ENCODE measurements at regions not wholly inside any gene's neighbourhood (a gene's known extent, or its start where the extent isn't known, plus 50 kb on each side); places are given as distances from the start of the nearest gene placed in this dataset.

DNA sequence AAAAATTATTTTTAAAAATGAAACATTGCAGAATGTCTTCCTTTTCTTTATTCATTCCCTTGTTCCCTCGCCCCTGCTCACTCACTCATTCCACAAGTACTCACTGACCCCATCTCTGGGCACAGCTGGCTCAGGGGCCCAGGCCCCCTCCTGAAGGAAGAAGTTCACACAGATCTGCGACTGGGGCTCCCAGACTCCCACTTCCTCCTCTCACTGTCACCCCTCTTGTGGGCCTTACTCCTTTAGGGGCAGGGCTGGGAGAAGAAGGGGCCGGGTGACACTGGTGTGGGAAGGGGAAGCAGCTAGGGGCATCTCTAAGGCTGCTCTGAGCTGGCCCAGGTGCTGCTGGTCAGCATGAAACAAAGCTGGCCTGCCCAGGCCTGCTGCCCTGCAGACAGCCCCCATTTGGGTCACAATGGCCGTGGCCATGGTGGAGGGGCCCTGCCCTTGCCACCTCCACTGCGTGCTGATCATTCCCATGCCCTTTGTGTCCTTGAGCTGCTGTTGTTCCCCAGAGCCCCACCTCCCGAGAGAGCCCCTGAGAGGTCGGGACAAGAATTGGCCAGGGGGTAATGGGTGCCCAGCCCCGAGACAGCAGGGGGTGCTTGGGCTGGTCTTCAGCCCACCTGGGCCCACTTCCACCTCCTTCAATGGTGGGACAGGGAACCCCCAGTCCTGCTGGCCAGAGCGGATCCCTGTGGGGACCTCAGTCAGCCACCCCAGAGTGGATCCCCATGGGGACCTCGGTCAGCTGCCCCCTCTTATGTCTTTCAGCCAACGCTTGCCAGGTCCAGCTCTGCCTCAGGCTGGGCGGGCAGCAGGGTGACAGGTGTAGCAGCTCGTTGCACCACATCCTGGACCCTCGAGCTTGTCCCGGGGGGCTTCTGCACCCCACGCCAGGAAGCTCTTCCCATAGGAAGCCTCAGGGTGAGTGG is 212.4 kb upstream of the C14orf180 start:
- Histone ChIP-seq H3K4me1 (ENCODE audit: control insufficient read depth, extremely low read depth, insufficient read depth, low read length) (no peaks in the 10 kb centered on the region), H3K4me2 (ENCODE audit: extremely low read depth, insufficient read depth, low read length) (no peak overlapping the region), H3K79me2 (ENCODE audit: control insufficient read depth, insufficient read depth, low read length) (no peaks in the 10 kb centered on the region), H3K4me3 (replicated peaks in 1 of 4; ENCODE audit: control extremely low read depth in 1 of 4, insufficient read depth in 1 of 4, low read depth in 3 of 4, low read length in 4 of 4) (no peak overlapping the region), H4K20me1 (ENCODE audit: control insufficient read depth, extremely low read depth, insufficient read depth, low read length) (no peaks in the 10 kb centered on the region), H3K27me3 (ENCODE audit: control insufficient read depth, insufficient read depth, low read length) (no peaks in the 10 kb centered on the region), H2AFZ (ENCODE audit: low read length) (no peak overlapping the region), H3K27ac (ENCODE audit: insufficient read depth, low read length) (no peak overlapping the region), H3K36me3 (ENCODE audit: control insufficient read depth, insufficient read depth, low read length) (no peaks in the 10 kb centered on the region), H3K9ac (ENCODE audit: insufficient read depth, low read length) (no peak overlapping the region), H3K9me3 (ENCODE audit: control insufficient read depth, insufficient read depth, low read depth, low read length) (no peaks in the 10 kb centered on the region)
- DNase-seq (ENCODE audit: low read depth in 2 of 2) = no peak
- no peak for TF ChIP-seq EZH2 (IDR thresholded peaks at IDR 0.05; ENCODE audit: low read length, missing control alignments)
- TF ChIP-seq, protein P1, sequence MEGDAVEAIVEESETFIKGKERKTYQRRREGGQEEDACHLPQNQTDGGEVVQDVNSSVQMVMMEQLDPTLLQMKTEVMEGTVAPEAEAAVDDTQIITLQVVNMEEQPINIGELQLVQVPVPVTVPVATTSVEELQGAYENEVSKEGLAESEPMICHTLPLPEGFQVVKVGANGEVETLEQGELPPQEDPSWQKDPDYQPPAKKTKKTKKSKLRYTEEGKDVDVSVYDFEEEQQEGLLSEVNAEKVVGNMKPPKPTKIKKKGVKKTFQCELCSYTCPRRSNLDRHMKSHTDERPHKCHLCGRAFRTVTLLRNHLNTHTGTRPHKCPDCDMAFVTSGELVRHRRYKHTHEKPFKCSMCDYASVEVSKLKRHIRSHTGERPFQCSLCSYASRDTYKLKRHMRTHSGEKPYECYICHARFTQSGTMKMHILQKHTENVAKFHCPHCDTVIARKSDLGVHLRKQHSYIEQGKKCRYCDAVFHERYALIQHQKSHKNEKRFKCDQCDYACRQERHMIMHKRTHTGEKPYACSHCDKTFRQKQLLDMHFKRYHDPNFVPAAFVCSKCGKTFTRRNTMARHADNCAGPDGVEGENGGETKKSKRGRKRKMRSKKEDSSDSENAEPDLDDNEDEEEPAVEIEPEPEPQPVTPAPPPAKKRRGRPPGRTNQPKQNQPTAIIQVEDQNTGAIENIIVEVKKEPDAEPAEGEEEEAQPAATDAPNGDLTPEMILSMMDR (conservative IDR thresholded peaks at IDR 0.05 in 1 of 2, IDR thresholded peaks at IDR 0.05 in 1 of 2; ENCODE audit: low read depth in 1 of 2, low read length in 2 of 2) = no peak

DNA sequence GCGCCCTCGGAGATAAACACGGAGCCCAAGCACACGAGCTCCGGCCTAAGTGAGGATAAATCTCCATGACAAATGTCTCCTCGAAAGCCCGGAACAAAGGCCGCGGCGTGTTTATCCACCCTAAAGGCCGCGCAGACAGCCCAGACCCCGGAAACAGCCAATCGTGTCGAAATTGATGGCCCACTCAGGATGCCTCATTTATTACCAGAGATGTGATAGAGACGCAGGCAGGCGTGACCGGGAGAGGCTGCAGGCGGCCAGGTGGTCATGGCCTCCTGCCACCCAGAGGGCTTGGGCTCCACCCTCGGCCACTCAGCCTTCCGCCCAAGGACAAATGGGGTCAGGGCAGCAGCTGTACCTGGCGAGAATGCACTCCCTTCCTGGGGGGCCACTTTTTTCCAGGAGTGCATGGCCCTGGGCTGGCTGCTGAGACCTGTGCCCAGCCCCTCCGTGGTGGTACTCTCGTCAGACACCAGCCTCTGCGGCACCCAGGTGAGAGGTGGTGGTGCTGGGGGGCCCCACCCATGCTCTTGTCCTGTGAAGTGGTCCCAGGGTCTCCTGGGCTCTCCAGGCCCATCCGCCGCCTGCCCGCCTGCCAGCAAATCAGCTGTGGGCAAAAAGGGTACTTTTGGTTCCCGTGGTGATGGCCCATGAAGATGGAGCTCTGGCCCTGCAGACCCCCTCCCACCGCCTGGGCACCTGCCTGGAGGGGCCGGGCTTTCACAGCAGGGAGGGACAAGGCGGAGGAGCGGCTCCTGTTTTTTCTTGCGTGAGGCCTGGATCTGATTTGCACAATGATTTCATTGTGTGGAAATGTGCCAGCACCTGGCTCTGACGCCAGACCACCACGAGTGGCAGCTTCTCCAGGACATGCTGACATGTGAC is 211.5 kb upstream of the C14orf180 start:
- Histone ChIP-seq H3K9ac (ENCODE audit: insufficient read depth, low read length) (no peak overlapping the region), H3K27ac (ENCODE audit: insufficient read depth, low read length) (no peak overlapping the region)
- TF ChIP-seq, protein P1 (conservative IDR thresholded peaks at IDR 0.05 in 1 of 2, IDR thresholded peaks at IDR 0.05 in 1 of 2; ENCODE audit: low read depth in 1 of 2, low read length in 2 of 2) = no peak
- no peak for TF ChIP-seq EZH2 (IDR thresholded peaks at IDR 0.05; ENCODE audit: low read length, missing control alignments)

DNA sequence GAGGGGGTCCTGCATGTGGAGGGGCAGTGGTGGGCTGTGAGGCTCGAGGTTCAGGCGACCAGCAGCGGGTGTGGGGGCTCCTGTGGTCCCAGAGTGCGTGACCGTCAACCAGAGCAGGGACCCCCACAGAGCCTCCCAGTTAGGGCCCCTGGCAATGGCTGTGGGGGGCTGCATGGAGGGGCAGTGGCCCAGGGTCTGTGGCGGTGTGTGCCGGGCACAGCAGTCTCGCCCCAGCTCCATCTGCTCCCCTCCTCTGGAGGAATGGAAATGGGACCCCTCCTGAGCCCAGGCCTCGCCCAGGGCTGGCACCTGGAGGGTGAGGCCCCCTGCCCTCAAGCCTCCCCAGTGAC is 210.8 kb upstream of the C14orf180 start:
- H3K9ac ChIP-seq (ENCODE audit: insufficient read depth, low read length) = no peak overlapping the region
- no peak overlapping the region for H3K4me2 ChIP-seq (ENCODE audit: extremely low read depth, insufficient read depth, low read length)
- H3K9me3 ChIP-seq (ENCODE audit: control insufficient read depth, insufficient read depth, low read depth, low read length) = no peaks in the 10 kb centered on the region
- H4K20me1 ChIP-seq (ENCODE audit: control insufficient read depth, extremely low read depth, insufficient read depth, low read length) = no peaks in the 10 kb centered on the region
- H3K79me2 ChIP-seq (ENCODE audit: control insufficient read depth, insufficient read depth, low read length) = no peaks in the 10 kb centered on the region
- H3K27me3 ChIP-seq (ENCODE audit: control insufficient read depth, insufficient read depth, low read length) = no peaks in the 10 kb centered on the region
- no peaks in the 10 kb centered on the region for H3K36me3 ChIP-seq (ENCODE audit: control insufficient read depth, insufficient read depth, low read length)
- H3K4me3 ChIP-seq (replicated peaks in 1 of 4; ENCODE audit: control extremely low read depth in 1 of 4, insufficient read depth in 1 of 4, low read depth in 3 of 4, low read length in 4 of 4) = no peak overlapping the region
- H3K27ac ChIP-seq (ENCODE audit: insufficient read depth, low read length) = no peak overlapping the region
- no peaks in the 10 kb centered on the region for H3K4me1 ChIP-seq (ENCODE audit: control insufficient read depth, extremely low read depth, insufficient read depth, low read length)
- TF ChIP-seq EZH2 (IDR thresholded peaks at IDR 0.05; ENCODE audit: low read length, missing control alignments) = no peak
- TF ChIP-seq, protein P1 (conservative IDR thresholded peaks at IDR 0.05 in 1 of 2, IDR thresholded peaks at IDR 0.05 in 1 of 2; ENCODE audit: low read depth in 1 of 2, low read length in 2 of 2) = no peak
- no peak for DNase-seq (ENCODE audit: low read depth in 2 of 2)
- no peak overlapping the region for H2AFZ ChIP-seq (ENCODE audit: low read length)

More for the DNA sequence above, 211.5 kb upstream of the C14orf180 start:
- no peaks in the 10 kb centered on the region for H4K20me1 ChIP-seq (ENCODE audit: control insufficient read depth, extremely low read depth, insufficient read depth, low read length)
- no peaks in the 10 kb centered on the region for H3K4me1 ChIP-seq (ENCODE audit: control insufficient read depth, extremely low read depth, insufficient read depth, low read length)
- no peaks in the 10 kb centered on the region for H3K27me3 ChIP-seq (ENCODE audit: control insufficient read depth, insufficient read depth, low read length)
- no peaks in the 10 kb centered on the region for H3K79me2 ChIP-seq (ENCODE audit: control insufficient read depth, insufficient read depth, low read length)
- DNase-seq (ENCODE audit: low read depth in 2 of 2) = no peak
- no peaks in the 10 kb centered on the region for H3K36me3 ChIP-seq (ENCODE audit: control insufficient read depth, insufficient read depth, low read length)
- no peak overlapping the region for H3K4me3 ChIP-seq (replicated peaks in 1 of 4; ENCODE audit: control extremely low read depth in 1 of 4, insufficient read depth in 1 of 4, low read depth in 3 of 4, low read length in 4 of 4)
- no peak overlapping the region for H2AFZ ChIP-seq (ENCODE audit: low read length)
- H3K9me3 ChIP-seq (ENCODE audit: control insufficient read depth, insufficient read depth, low read depth, low read length) = no peaks in the 10 kb centered on the region
- H3K4me2 ChIP-seq (ENCODE audit: extremely low read depth, insufficient read depth, low read length) = no peak overlapping the region
